ENCODE measurements at regions not wholly inside any gene's neighbourhood (a gene's known extent, or its start where the extent isn't known, plus 50 kb on each side); places are given as distances from the start of the nearest gene placed in this dataset.
A peak's percentile ranks its signal among the peaks of the same experiment; 100 is the strongest.

DNA sequence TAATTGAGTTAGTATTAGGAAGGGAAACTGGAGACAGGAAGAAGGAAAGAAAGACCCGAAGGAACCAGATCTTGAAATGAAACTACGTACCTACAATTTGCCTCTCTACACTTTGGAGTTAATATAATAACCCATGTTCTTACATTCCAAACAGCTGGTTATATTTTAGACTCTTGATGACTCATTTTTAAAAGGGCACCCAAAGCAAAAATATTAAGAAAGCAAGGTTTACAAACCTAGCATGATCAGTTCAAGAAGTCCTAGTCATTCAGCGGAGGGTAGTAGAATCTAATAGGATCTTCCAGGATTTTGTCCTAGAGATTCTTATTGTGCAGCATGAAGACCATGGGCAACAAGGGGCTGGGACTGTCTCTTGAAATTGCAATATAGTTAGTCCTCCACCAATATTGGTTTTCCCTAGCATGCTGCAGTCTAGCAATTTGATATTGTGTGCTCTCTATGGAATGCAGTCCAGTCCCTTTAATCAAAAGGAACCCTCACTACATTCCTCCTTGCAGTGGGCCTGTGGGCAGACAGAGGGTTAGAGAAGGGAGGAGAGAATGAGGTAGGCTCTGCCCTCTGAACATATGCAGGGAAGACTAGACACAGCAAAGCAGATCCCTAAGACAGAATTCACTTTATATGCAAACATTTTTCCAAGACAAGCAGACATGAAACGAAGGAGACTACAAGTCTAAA, 230.3 kb downstream of the INHBA start:
- TF ChIP-seq, protein P1, sequence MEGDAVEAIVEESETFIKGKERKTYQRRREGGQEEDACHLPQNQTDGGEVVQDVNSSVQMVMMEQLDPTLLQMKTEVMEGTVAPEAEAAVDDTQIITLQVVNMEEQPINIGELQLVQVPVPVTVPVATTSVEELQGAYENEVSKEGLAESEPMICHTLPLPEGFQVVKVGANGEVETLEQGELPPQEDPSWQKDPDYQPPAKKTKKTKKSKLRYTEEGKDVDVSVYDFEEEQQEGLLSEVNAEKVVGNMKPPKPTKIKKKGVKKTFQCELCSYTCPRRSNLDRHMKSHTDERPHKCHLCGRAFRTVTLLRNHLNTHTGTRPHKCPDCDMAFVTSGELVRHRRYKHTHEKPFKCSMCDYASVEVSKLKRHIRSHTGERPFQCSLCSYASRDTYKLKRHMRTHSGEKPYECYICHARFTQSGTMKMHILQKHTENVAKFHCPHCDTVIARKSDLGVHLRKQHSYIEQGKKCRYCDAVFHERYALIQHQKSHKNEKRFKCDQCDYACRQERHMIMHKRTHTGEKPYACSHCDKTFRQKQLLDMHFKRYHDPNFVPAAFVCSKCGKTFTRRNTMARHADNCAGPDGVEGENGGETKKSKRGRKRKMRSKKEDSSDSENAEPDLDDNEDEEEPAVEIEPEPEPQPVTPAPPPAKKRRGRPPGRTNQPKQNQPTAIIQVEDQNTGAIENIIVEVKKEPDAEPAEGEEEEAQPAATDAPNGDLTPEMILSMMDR (IDR thresholded peaks at IDR 0.05; ENCODE audit: low read depth, low read length): no peak
- DNase-seq (ENCODE audit: extremely low read depth, low read depth): peak; percentile 12

DNA sequence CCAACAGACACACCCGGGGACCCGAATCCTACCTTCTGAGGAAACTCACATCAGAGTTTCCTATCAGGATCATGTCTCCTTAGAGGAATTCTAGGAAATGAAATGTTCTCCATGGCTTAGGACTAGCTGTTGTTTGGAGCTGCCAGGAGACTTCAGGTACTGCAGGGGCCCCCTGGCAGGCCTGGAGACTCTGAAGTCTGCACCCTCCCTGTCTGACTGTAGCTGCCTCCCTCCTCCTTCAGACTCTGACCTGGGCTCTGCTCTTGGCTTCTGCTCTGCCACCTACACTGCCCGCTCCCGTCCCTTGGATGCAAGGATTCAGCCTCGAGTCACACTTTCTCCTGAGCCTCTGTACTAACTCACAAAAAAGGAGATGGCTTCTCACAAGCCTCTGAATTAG, 232.8 kb downstream of the INHBA start:
- TF ChIP-seq, protein P1 (IDR thresholded peaks at IDR 0.05; ENCODE audit: low read depth, low read length): no peak
- DNase-seq (ENCODE audit: extremely low read depth, low read depth): no peak

DNA sequence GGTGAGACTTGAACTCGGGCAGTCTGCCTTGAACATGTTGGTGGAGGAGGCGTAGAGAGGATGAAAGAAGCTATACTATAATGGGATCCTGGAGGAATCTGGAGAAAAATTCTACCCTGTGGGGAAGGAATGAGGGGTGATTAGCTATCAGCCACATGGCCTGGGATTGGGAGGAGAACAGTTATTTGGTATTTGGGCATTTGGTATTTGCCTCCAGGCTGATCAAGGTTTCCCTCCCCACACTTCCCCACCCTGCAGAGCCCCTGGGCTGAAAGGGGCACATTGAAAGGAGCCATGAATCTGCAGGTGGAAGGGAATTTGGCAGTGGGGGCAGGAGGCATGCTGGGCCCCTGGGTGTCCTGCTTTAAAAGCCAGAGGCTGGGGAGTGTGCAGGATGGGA, 235.3 kb downstream of the INHBA start:
- TF ChIP-seq, protein P1 (IDR thresholded peaks at IDR 0.05; ENCODE audit: low read depth, low read length): no peak
- no peak for DNase-seq (ENCODE audit: extremely low read depth, low read depth)

GRCh38 chr7:41466760-41467384, 236.0 kb downstream of the INHBA start:
- no peak for DNase-seq (ENCODE audit: extremely low read depth, low read depth)
- TF ChIP-seq, protein P1 (IDR thresholded peaks at IDR 0.05; ENCODE audit: low read depth, low read length): no peak

DNA sequence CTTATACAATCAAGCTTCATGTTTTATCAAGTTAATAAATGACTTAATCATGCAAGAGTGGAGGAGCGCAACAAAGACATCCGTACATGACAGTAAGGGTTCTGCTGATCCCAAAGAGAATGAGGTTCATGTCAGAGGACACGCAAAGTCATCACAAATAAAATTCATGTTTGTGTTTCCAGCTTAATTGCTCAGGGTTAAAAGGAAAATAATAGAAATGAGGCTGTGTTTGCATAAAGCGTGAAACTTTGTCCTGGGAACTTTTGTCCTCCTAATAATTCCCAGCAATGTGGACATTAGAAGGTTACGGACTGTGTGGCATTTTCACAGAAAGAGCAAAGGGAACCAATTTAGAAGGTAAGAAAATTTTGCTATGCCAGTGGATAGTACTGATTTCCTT, 237.3 kb downstream of the INHBA start:
- DNase-seq (ENCODE audit: extremely low read depth, low read depth): no peak
- TF ChIP-seq, protein P1 (IDR thresholded peaks at IDR 0.05; ENCODE audit: low read depth, low read length): no peak

- TF ChIP-seq, protein P1 (IDR thresholded peaks at IDR 0.05; ENCODE audit: low read depth, low read length): no peak
- no peak for DNase-seq (ENCODE audit: extremely low read depth, low read depth)
Observed at GRCh38 chr7:41463770-41464470, 239.0 kb downstream of the INHBA start.
